A673 (cell line): ENCODE measurements at regions not wholly inside any gene's neighbourhood (a gene's known extent, or its start where the extent isn't known, plus 50 kb on each side); places are given as distances from the start of the nearest gene placed in this dataset.

Source experiments
- EZH2 ChIP-seq: fragments of 200-600 bp; sonication (generic); IDR thresholded peaks from 2 replicates; pipeline ENCODE4 v1.6.1; 2017; ENCODE audit warnings: borderline replicate concordance, low read depth, mild to moderate bottlenecking, mixed read lengths, antibody characterized with exemption, low read length; ENCODE audit not compliant: poor library complexity, severe bottlenecking
- TF ChIP-seq, protein P1 (sequence below): fragments of 300-800, 200-600 bp; sonication (generic); conservative IDR thresholded peaks from 2 replicates; pipeline ENCODE4 v1.5.1; 2017; ENCODE audit warnings: low read depth, mild to moderate bottlenecking, antibody characterized with exemption, low read length, moderate library complexity, mixed read lengths

GRCh38 chr9:134971196-134971595 is 53.5 kb upstream of the FCN1 start:
- TF ChIP-seq, protein P1, sequence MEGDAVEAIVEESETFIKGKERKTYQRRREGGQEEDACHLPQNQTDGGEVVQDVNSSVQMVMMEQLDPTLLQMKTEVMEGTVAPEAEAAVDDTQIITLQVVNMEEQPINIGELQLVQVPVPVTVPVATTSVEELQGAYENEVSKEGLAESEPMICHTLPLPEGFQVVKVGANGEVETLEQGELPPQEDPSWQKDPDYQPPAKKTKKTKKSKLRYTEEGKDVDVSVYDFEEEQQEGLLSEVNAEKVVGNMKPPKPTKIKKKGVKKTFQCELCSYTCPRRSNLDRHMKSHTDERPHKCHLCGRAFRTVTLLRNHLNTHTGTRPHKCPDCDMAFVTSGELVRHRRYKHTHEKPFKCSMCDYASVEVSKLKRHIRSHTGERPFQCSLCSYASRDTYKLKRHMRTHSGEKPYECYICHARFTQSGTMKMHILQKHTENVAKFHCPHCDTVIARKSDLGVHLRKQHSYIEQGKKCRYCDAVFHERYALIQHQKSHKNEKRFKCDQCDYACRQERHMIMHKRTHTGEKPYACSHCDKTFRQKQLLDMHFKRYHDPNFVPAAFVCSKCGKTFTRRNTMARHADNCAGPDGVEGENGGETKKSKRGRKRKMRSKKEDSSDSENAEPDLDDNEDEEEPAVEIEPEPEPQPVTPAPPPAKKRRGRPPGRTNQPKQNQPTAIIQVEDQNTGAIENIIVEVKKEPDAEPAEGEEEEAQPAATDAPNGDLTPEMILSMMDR = no peak
- TF ChIP-seq EZH2 = no peak
